GM23338 (cell line): ENCODE measurements at regions not wholly inside any gene's neighbourhood (a gene's known extent, or its start where the extent isn't known, plus 50 kb on each side); places are given as distances from the start of the nearest gene placed in this dataset.

Experiments
- EZH2 ChIP-seq: fragments of 200-600 bp; sonication (generic); IDR thresholded peaks from one replicate; pipeline ENCODE4 v1.8.0; 2017; ENCODE audit warnings: antibody characterized with exemption, mild to moderate bottlenecking, low read depth; ENCODE audit not compliant: unreplicated experiment
- EZH2phosphoT487 ChIP-seq: fragments of 200-600 bp; sonication (generic); IDR thresholded peaks from one replicate; pipeline ENCODE4 v1.8.1; 2018; ENCODE audit warnings: antibody characterized with exemption; ENCODE audit not compliant: unreplicated experiment
- NANOG ChIP-seq: IDR thresholded peaks from 2 replicates; pipeline ENCODE4 v1.6.1; 2016; ENCODE audit warnings: antibody characterized with exemption, borderline replicate concordance
- ZNF331 ChIP-seq: fragments of 250-450 bp; sonication (Bioruptor Pico); IDR thresholded peaks from 2 replicates; pipeline ENCODE4 v1.5.0; 2020; ENCODE audit warnings: low read depth, mild to moderate bottlenecking, moderate library complexity
- TF ChIP-seq, protein P1 (sequence below): fragments of 250-450 bp; sonication (Bioruptor Pico); IDR thresholded peaks from 2 replicates; pipeline ENCODE4 v1.5.0; 2020; ENCODE audit warnings: mild to moderate bottlenecking, moderate library complexity
- TF ChIP-seq, protein P2 (sequence below): IDR thresholded peaks from one replicate; pipeline ENCODE4 v1.6.1; 2018; ENCODE audit warnings: antibody characterized with exemption; ENCODE audit not compliant: unreplicated experiment
- TF ChIP-seq, protein P3 (sequence below): IDR thresholded peaks from 2 replicates; pipeline ENCODE4 v1.6.1; 2016; ENCODE audit warnings: antibody characterized with exemption

DNA sequence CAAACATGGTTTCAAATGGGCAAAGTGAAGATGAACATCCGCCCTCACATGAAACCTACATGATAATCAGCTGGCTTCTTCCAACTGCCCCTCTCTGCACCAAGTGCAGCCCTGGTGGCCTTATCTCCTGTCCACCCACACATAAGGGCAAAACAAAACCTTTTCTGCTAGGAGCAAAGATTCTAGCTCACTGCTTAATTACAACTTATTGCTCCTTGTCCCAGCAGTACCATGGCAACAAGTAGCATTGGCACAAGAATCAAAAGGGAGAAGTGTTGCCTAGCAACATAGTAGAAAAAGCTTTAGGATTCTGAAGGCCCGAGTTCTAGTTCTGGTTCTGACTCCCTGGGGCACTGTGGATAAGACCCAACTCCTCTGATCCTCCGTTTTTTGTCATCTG is 68.7 kb upstream of the BMAL1 start (continued):
- TF ChIP-seq, protein P1, sequence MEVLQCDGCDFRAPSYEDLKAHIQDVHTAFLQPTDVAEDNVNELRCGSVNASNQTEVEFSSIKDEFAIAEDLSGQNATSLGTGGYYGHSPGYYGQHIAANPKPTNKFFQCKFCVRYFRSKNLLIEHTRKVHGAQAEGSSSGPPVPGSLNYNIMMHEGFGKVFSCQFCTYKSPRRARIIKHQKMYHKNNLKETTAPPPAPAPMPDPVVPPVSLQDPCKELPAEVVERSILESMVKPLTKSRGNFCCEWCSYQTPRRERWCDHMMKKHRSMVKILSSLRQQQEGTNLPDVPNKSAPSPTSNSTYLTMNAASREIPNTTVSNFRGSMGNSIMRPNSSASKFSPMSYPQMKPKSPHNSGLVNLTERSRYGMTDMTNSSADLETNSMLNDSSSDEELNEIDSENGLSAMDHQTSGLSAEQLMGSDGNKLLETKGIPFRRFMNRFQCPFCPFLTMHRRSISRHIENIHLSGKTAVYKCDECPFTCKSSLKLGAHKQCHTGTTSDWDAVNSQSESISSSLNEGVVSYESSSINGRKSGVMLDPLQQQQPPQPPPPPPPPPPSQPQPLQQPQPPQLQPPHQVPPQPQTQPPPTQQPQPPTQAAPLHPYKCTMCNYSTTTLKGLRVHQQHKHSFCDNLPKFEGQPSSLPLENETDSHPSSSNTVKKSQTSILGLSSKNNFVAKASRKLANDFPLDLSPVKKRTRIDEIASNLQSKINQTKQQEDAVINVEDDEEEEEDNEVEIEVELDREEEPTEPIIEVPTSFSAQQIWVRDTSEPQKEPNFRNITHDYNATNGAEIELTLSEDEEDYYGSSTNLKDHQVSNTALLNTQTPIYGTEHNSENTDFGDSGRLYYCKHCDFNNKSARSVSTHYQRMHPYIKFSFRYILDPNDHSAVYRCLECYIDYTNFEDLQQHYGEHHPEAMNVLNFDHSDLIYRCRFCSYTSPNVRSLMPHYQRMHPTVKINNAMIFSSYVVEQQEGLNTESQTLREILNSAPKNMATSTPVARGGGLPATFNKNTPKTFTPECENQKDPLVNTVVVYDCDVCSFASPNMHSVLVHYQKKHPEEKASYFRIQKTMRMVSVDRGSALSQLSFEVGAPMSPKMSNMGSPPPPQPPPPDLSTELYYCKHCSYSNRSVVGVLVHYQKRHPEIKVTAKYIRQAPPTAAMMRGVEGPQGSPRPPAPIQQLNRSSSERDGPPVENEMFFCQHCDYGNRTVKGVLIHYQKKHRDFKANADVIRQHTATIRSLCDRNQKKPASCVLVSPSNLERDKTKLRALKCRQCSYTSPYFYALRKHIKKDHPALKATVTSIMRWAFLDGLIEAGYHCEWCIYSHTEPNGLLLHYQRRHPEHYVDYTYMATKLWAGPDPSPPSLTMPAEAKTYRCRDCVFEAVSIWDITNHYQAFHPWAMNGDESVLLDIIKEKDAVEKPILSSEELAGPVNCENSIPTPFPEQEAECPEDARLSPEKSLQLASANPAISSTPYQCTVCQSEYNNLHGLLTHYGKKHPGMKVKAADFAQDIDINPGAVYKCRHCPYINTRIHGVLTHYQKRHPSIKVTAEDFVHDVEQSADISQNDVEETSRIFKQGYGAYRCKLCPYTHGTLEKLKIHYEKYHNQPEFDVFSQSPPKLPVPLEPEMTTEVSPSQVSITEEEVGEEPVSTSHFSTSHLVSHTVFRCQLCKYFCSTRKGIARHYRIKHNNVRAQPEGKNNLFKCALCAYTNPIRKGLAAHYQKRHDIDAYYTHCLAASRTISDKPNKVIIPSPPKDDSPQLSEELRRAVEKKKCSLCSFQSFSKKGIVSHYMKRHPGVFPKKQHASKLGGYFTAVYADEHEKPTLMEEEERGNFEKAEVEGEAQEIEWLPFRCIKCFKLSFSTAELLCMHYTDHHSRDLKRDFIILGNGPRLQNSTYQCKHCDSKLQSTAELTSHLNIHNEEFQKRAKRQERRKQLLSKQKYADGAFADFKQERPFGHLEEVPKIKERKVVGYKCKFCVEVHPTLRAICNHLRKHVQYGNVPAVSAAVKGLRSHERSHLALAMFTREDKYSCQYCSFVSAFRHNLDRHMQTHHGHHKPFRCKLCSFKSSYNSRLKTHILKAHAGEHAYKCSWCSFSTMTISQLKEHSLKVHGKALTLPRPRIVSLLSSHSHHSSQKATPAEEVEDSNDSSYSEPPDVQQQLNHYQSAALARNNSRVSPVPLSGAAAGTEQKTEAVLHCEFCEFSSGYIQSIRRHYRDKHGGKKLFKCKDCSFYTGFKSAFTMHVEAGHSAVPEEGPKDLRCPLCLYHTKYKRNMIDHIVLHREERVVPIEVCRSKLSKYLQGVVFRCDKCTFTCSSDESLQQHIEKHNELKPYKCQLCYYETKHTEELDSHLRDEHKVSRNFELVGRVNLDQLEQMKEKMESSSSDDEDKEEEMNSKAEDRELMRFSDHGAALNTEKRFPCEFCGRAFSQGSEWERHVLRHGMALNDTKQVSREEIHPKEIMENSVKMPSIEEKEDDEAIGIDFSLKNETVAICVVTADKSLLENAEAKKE (CRISPR knock-in tag), result no peak
- TF ChIP-seq ZNF331 (CRISPR knock-in tag) (no peak), EZH2phosphoT487 (no peak), NANOG (no peak), EZH2 (no peak)
- TF ChIP-seq, protein P2, sequence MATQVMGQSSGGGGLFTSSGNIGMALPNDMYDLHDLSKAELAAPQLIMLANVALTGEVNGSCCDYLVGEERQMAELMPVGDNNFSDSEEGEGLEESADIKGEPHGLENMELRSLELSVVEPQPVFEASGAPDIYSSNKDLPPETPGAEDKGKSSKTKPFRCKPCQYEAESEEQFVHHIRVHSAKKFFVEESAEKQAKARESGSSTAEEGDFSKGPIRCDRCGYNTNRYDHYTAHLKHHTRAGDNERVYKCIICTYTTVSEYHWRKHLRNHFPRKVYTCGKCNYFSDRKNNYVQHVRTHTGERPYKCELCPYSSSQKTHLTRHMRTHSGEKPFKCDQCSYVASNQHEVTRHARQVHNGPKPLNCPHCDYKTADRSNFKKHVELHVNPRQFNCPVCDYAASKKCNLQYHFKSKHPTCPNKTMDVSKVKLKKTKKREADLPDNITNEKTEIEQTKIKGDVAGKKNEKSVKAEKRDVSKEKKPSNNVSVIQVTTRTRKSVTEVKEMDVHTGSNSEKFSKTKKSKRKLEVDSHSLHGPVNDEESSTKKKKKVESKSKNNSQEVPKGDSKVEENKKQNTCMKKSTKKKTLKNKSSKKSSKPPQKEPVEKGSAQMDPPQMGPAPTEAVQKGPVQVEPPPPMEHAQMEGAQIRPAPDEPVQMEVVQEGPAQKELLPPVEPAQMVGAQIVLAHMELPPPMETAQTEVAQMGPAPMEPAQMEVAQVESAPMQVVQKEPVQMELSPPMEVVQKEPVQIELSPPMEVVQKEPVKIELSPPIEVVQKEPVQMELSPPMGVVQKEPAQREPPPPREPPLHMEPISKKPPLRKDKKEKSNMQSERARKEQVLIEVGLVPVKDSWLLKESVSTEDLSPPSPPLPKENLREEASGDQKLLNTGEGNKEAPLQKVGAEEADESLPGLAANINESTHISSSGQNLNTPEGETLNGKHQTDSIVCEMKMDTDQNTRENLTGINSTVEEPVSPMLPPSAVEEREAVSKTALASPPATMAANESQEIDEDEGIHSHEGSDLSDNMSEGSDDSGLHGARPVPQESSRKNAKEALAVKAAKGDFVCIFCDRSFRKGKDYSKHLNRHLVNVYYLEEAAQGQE, result no peak
- TF ChIP-seq, protein P3, sequence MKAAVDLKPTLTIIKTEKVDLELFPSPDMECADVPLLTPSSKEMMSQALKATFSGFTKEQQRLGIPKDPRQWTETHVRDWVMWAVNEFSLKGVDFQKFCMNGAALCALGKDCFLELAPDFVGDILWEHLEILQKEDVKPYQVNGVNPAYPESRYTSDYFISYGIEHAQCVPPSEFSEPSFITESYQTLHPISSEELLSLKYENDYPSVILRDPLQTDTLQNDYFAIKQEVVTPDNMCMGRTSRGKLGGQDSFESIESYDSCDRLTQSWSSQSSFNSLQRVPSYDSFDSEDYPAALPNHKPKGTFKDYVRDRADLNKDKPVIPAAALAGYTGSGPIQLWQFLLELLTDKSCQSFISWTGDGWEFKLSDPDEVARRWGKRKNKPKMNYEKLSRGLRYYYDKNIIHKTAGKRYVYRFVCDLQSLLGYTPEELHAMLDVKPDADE, result no peak
